H9 (cell line): ENCODE measurements at regions not wholly inside any gene's neighbourhood (a gene's known extent, or its start where the extent isn't known, plus 50 kb on each side); places are given as distances from the start of the nearest gene placed in this dataset.

Source experiments
- DNase-seq: peaks from one replicate; pipeline ENCODE4 v3.0.0-alpha.2; 2017
- H2AFZ ChIP-seq: one replicate; pipeline ENCODE4 v1.6.1; 2013; ENCODE audit warnings: mild to moderate bottlenecking, low read length, control low read depth, moderate library complexity
- H2AK5ac ChIP-seq: 2 replicates; pipeline ENCODE4 v1.6.1; 2013; ENCODE audit warnings: low read length, control low read depth, mixed read lengths; ENCODE audit not compliant: insufficient read length
- H2BK120ac ChIP-seq: one replicate; pipeline ENCODE4 v1.6.1; 2013; ENCODE audit warnings: low read depth, mild to moderate bottlenecking, low read length, control low read depth, inconsistent platforms; ENCODE audit not compliant: poor library complexity, severe bottlenecking
- H2BK12ac ChIP-seq: 2 replicates; pipeline ENCODE4 v1.6.1; 2013; ENCODE audit warnings: low read length, control low read depth, mixed read lengths, low read depth; ENCODE audit not compliant: insufficient read length
- H2BK15ac ChIP-seq: 2 replicates; pipeline ENCODE4 v1.6.1; 2013; ENCODE audit warnings: low read depth, low read length, control low read depth
- H2BK20ac ChIP-seq: one replicate; pipeline ENCODE4 v1.6.1; 2013; ENCODE audit warnings: low read depth, mild to moderate bottlenecking, low read length, control low read depth, inconsistent platforms; ENCODE audit not compliant: poor library complexity, severe bottlenecking
- H2BK5ac ChIP-seq: 2 replicates; pipeline ENCODE4 v1.6.1; 2013; ENCODE audit warnings: low read length, control low read depth, mixed read lengths; ENCODE audit not compliant: insufficient read length
- H3K14ac ChIP-seq: 2 replicates; pipeline ENCODE4 v1.6.1; 2013; ENCODE audit warnings: low read length, control low read depth; ENCODE audit not compliant: insufficient read depth
- H3K18ac ChIP-seq: 2 replicates; pipeline ENCODE4 v1.6.1; 2013; ENCODE audit warnings: low read depth, mild to moderate bottlenecking, mixed read lengths, low read length, control low read depth; ENCODE audit not compliant: insufficient read length
- H3K23ac ChIP-seq: 2 replicates; pipeline ENCODE4 v1.6.1; 2013; ENCODE audit warnings: low read length, control low read depth, mixed read lengths, low read depth; ENCODE audit not compliant: insufficient read length
- H3K23me2 ChIP-seq: 2 replicates; pipeline ENCODE4 v1.6.1; 2013; ENCODE audit warnings: low read depth, mild to moderate bottlenecking, mixed read lengths, low read length, control low read depth; ENCODE audit not compliant: insufficient read length, poor library complexity, severe bottlenecking
- H3K27ac ChIP-seq: 2 replicates; pipeline ENCODE4 v1.5.1; 2013; ENCODE audit warnings: low read length, control low read depth, mixed read lengths, low read depth; ENCODE audit not compliant: insufficient read length
- H3K27me3 ChIP-seq: 2 replicates; pipeline ENCODE4 v1.6.1; 2013; ENCODE audit warnings: low read length, control low read depth, inconsistent platforms; ENCODE audit not compliant: insufficient read depth
- H3K4ac ChIP-seq: 2 replicates; pipeline ENCODE4 v1.6.1; 2013; ENCODE audit warnings: low read depth, mild to moderate bottlenecking, control low read depth, inconsistent platforms, low read length, moderate library complexity
- H3K4me1 ChIP-seq: 2 replicates; pipeline ENCODE4 v1.6.1; 2013; ENCODE audit warnings: low read length, control low read depth, inconsistent platforms; ENCODE audit not compliant: insufficient read depth
- H3K4me2 ChIP-seq: 2 replicates; pipeline ENCODE4 v1.6.1; 2013; ENCODE audit warnings: low read length, control low read depth, mixed read lengths; ENCODE audit not compliant: insufficient read length, insufficient read depth
- H3K56ac ChIP-seq: 2 replicates; pipeline ENCODE4 v1.6.1; 2013; ENCODE audit warnings: low read depth, mild to moderate bottlenecking, mixed read lengths, low read length, control low read depth; ENCODE audit not compliant: insufficient read length
- H3K79me1 ChIP-seq: 2 replicates; pipeline ENCODE4 v1.6.1; 2013; ENCODE audit warnings: low read depth, mild to moderate bottlenecking, moderate library complexity, low read length, control low read depth, inconsistent platforms; ENCODE audit not compliant: insufficient read depth, poor library complexity, severe bottlenecking
- H3K79me2 ChIP-seq: 2 replicates; pipeline ENCODE4 v1.6.1; 2013; ENCODE audit warnings: low read length, control low read depth, inconsistent platforms; ENCODE audit not compliant: insufficient read depth
- H3K9ac ChIP-seq: 2 replicates; pipeline ENCODE4 v1.6.1; 2013; ENCODE audit warnings: low read length, control low read depth, mixed read lengths; ENCODE audit not compliant: insufficient read length; ENCODE audit errors: extremely low read depth
- H3K9me3 ChIP-seq: one replicate; pipeline ENCODE4 v1.6.1; 2013; ENCODE audit warnings: low read depth, low read length, inconsistent platforms; ENCODE audit not compliant: control insufficient read depth
- H3T11ph ChIP-seq: one replicate; pipeline ENCODE4 v1.6.1; 2013; ENCODE audit warnings: mild to moderate bottlenecking, low read length, control low read depth, inconsistent platforms
- H4K20me1 ChIP-seq: one replicate; pipeline ENCODE4 v1.6.1; 2013; ENCODE audit not compliant: control insufficient read depth, insufficient read length, insufficient read depth
- H4K5ac ChIP-seq: 2 replicates; pipeline ENCODE4 v1.6.1; 2013; ENCODE audit warnings: low read depth, mild to moderate bottlenecking, mixed read lengths, low read length, control low read depth; ENCODE audit not compliant: insufficient read length
- H4K8ac ChIP-seq: replicated peaks from 2 replicates; pipeline ENCODE4 v1.6.1; 2013; ENCODE audit warnings: low read length, control low read depth, mixed read lengths, low read depth; ENCODE audit not compliant: insufficient read length
- H4K91ac ChIP-seq: 2 replicates; pipeline ENCODE4 v1.6.1; 2013; ENCODE audit warnings: low read depth, mild to moderate bottlenecking, moderate library complexity, mixed read lengths, low read length, control low read depth; ENCODE audit not compliant: insufficient read length
- H3K27ac Mint-ChIP-seq, 3 experiments: 2 replicates in 2 of 3; 3 replicates in 1 of 3; pipeline ENCODE4 v1.8.0; 2020 to 2021; ENCODE audit warnings: mixed read lengths in 3 of 3, mild to moderate bottlenecking in 1 of 3, moderate library complexity in 1 of 3
- H3K27me3 Mint-ChIP-seq: 2 replicates; pipeline ENCODE4 v1.8.0; 2021; ENCODE audit warnings: low read depth, mild to moderate bottlenecking, moderate library complexity, mixed read lengths
- H3K36me3 Mint-ChIP-seq, 3 experiments: 2 replicates in 2 of 3; 3 replicates in 1 of 3; pipeline ENCODE4 v1.8.0; 2020 to 2021; ENCODE audit warnings: low read depth in 3 of 3, mixed read lengths in 3 of 3; ENCODE audit not compliant: insufficient read depth in 1 of 3
- H3K4me1 Mint-ChIP-seq, 2 experiments: 2 replicates each; pipeline ENCODE4 v1.8.0; 2020; ENCODE audit warnings: mixed read lengths in 2 of 2
- H3K4me3 Mint-ChIP-seq, 2 experiments: 2 replicates in 1 of 2; 3 replicates in 1 of 2; pipeline ENCODE4 v1.8.0; 2020 to 2021; ENCODE audit warnings: mild to moderate bottlenecking in 2 of 2, mixed read lengths in 2 of 2, moderate library complexity in 1 of 2
- H3K9me3 Mint-ChIP-seq, 2 experiments: 2 replicates in 1 of 2; 3 replicates in 1 of 2; pipeline ENCODE4 v1.8.0; 2020; ENCODE audit warnings: mild to moderate bottlenecking in 2 of 2, mixed read lengths in 2 of 2, moderate library complexity in 1 of 2
- CTCF ChIP-seq: fragments of 200-600 bp; sonication (generic); conservative IDR thresholded peaks from 3 replicates; pipeline ENCODE4 v1.8.0; 2021; ENCODE audit warnings: antibody characterized with exemption, mild to moderate bottlenecking
- WGBS: extraction: QIAGEN DNeasy Blood & Tissue Kit; methylation state at CpG from one replicate; pipeline ENCODE4 v1.1.7; 2013; ENCODE audit warnings: missing lambda C conversion rate, low lambda C conversion rate, mixed read lengths; ENCODE audit not compliant: insufficient read length; ENCODE audit errors: extremely low coverage; 5-methylcytosine and 5-hydroxymethylcytosine counted together

- Histone ChIP-seq H2BK120ac (no peak overlapping the region), H2BK20ac (no peak overlapping the region), H3K4me1 (no peaks in the 10 kb centered on the region), H2BK5ac (no peak overlapping the region), H3K27me3 (no peaks in the 10 kb centered on the region), H4K5ac (no peak overlapping the region), H3K27ac (no peak overlapping the region), H3K4ac (no peak overlapping the region), H3T11ph (no peak overlapping the region), H2BK12ac (no peak overlapping the region), H4K91ac (no peak overlapping the region), H3K18ac (no peak overlapping the region), H2AFZ (no peak overlapping the region), H3K14ac (no peak overlapping the region), H3K79me2 (no peaks in the 10 kb centered on the region), H3K56ac (no peak overlapping the region), H3K23ac (no peak overlapping the region), H2AK5ac (no peak overlapping the region), H4K20me1 (no peaks in the 10 kb centered on the region), H3K79me1 (no peaks in the 10 kb centered on the region), H3K23me2 (no peaks in the 10 kb centered on the region), H3K9me3 (no peaks in the 10 kb centered on the region), H4K8ac (no peak overlapping the region), H3K9ac (no peak overlapping the region), H2BK15ac (no peak overlapping the region), H3K4me2 (no peak overlapping the region)
- no peak overlapping the region for H3K4me3 Mint-ChIP-seq
- H3K36me3 Mint-ChIP-seq, result no peaks in the 10 kb centered on the region; a peak in 3 of 7 replicates
- no CpG with 5 or more reads among the region's 9 CpGs for WGBS
- no peak for DNase-seq
- 0 out of 4 replicates have a peak, but pooled peaks cover 0 to 4% of the 10 kb centered on the region in 2 experiments for H3K4me1 Mint-ChIP-seq
- H3K27ac Mint-ChIP-seq, result no peak overlapping the region
- H3K27me3 Mint-ChIP-seq, result no peaks in the 10 kb centered on the region
- TF ChIP-seq CTCF, result no peak
- peaks cover 9 to 10% of the 10 kb centered on the region in 2 experiments; a peak in 4 of 5 replicates for H3K9me3 Mint-ChIP-seq
These were observed 123.1 kb upstream of the ACKR3 start for GRCh38 chr2:236446521-236446920.
